AG10803 (cell line): ENCODE measurements at regions not wholly inside any gene's neighbourhood (a gene's known extent, or its start where the extent isn't known, plus 50 kb on each side); places are given as distances from the start of the nearest gene placed in this dataset.
"Not testable (repeated sequence)": the region's sequence is repeated elsewhere in the genome, so short reads cannot be mapped to it uniquely, and the experiment has no call there.

ENCODE experiments used
- DNase-seq: peaks from one replicate; pipeline ENCODE4 v3.0.0; 2010; ENCODE audit warnings: low read depth
- H3K4me3 ChIP-seq: 2 replicates; pipeline ENCODE4 v1.5.1; 2011; ENCODE audit warnings: mild to moderate bottlenecking, low read length, control low read depth
- CTCF ChIP-seq: conservative IDR thresholded peaks from 2 replicates; pipeline ENCODE4 v1.5.1; 2011; ENCODE audit warnings: mild to moderate bottlenecking, low read length, control low read depth, inconsistent platforms

GRCh38 chr4:28508636-28509035 is 1648.0 kb downstream of the STIM2 start:
- peak; percentile 6 for DNase-seq
- TF ChIP-seq CTCF = no peak
- H3K4me3 ChIP-seq = no peak overlapping the region

- not testable (repeated sequence) for H3K4me3 ChIP-seq, DNase-seq
Observed at GRCh38 chr4:28514766-28515165, 1654.1 kb downstream of the STIM2 start.

GRCh38 chr4:28518561-28519165 is 1658.0 kb downstream of the STIM2 start:
- no peak overlapping the region for H3K4me3 ChIP-seq
- peak; percentile 24 for DNase-seq
- no peak for TF ChIP-seq CTCF

GRCh38 chr4:28523681-28524190 is 1663.1 kb downstream of the STIM2 start:
- H3K4me3 ChIP-seq = no peak overlapping the region
- DNase-seq = no peak
- TF ChIP-seq CTCF = no peak

GRCh38 chr4:28536124-28536523 is 1675.5 kb downstream of the STIM2 start:
- DNase-seq = no peak
- no peak overlapping the region for H3K4me3 ChIP-seq
- TF ChIP-seq CTCF = no peak

GRCh38 chr4:28545986-28546385 is 1685.3 kb downstream of the STIM2 start:
- no peak for DNase-seq
- H3K4me3 ChIP-seq = no peak overlapping the region
- no peak for TF ChIP-seq CTCF

GRCh38 chr4:28548136-28548535 is 1687.5 kb downstream of the STIM2 start:
- H3K4me3 ChIP-seq = no peak overlapping the region
- no peak for DNase-seq
- no peak for TF ChIP-seq CTCF
